HepG2 (cell line): ENCODE measurements at regions not wholly inside any gene's neighbourhood (a gene's known extent, or its start where the extent isn't known, plus 50 kb on each side); places are given as distances from the start of the nearest gene placed in this dataset.

ENCODE experiments used
- ATF3 ChIP-seq: sonication (generic); formaldehyde crosslinking; IDR thresholded peaks from 2 replicates; pipeline ENCODE4 v1.4.0; 2020; ENCODE audit warnings: missing genetic modification reagents
- SRSF9 ChIP-seq: fragments of 200-400 bp; formaldehyde crosslinking; IDR thresholded peaks from 2 replicates; pipeline ENCODE4 v1.6.1; 2018; ENCODE audit warnings: borderline replicate concordance, mild to moderate bottlenecking, low read depth, low read length; ENCODE audit not compliant: insufficient read depth, poor library complexity, severe bottlenecking
- ZKSCAN8 ChIP-seq: IDR thresholded peaks from 2 replicates; pipeline ENCODE4 v1.6.1; 2016; ENCODE audit warnings: borderline replicate concordance, missing genetic modification reagents, missing compliant biosample characterization
- ZNF10 ChIP-seq: sonication (generic); formaldehyde crosslinking; IDR thresholded peaks from 2 replicates; pipeline ENCODE4 v1.4.0; 2020; ENCODE audit warnings: mild to moderate bottlenecking, low read depth, missing genetic modification reagents, borderline replicate concordance

- TF ChIP-seq ATF3 (CRISPR knock-in tag) (no peak), ZKSCAN8 (no peak), ZNF10 (CRISPR knock-in tag) (no peak), SRSF9 (no peak)
Observed at GRCh38 chr13:81442904-81443303, 1102.0 kb upstream of the SPRY2 start.
